Activated T-cell treated with anti-CD3 and anti-CD28 coated beads, Interleukin-2, amount 50 U/mL, for 48 hours (primary cell): ENCODE measurements at regions not wholly inside any gene's neighbourhood (a gene's known extent, or its start where the extent isn't known, plus 50 kb on each side); places are given as distances from the start of the nearest gene placed in this dataset.
A peak's percentile ranks its signal among the peaks of the same experiment; 100 is the strongest.
"Not testable (repeated sequence)": the region's sequence is repeated elsewhere in the genome, so short reads cannot be mapped to it uniquely, and the experiment has no call there.

Experiments
- DNase-seq, 2 experiments: peaks; one replicate each; pipeline ENCODE4 v3.0.0-alpha.2; 2020

- DNase-seq, result no peak
Measured at GRCh38 chr11:45000918-45001317, 50.2 kb upstream of the TP53I11 start.

GRCh38 chr11:45001466-45002165 lies 50.9 kb upstream of the TP53I11 start:
- no peak for DNase-seq

- DNase-seq, result no peak
Measured at GRCh38 chr11:45005106-45005505, 54.4 kb upstream of the TP53I11 start.

GRCh38 chr11:45007011-45007410 lies 56.3 kb upstream of the TP53I11 start:
- DNase-seq, result no peak

GRCh38 chr11:45015983-45016382 lies 65.3 kb upstream of the TP53I11 start:
- not testable (repeated sequence) for DNase-seq

- not testable (repeated sequence) for DNase-seq
Measured at GRCh38 chr11:45016446-45016845, 65.8 kb upstream of the TP53I11 start.

GRCh38 chr11:45017329-45017728 lies 66.6 kb upstream of the TP53I11 start:
- no peak for DNase-seq

- DNase-seq, result no peak
Measured at GRCh38 chr11:45021001-45021400, 70.3 kb upstream of the TP53I11 start.

- no peak for DNase-seq
Measured at GRCh38 chr11:45021692-45022141, 71.0 kb upstream of the TP53I11 start.

GRCh38 chr11:45022294-45023064 lies 71.8 kb upstream of the TP53I11 start:
- DNase-seq, result no peak

- no peak for DNase-seq
Measured at GRCh38 chr11:45023065-45023365, 72.3 kb upstream of the TP53I11 start.

GRCh38 chr11:45024316-45024715 lies 73.6 kb upstream of the TP53I11 start:
- DNase-seq, result no peak

- DNase-seq, result no peak
Measured at GRCh38 chr11:45024846-45025588, 74.3 kb upstream of the TP53I11 start.

- peak; percentile 22 to 24 for DNase-seq
Measured at GRCh38 chr11:45025716-45026492, 75.2 kb upstream of the TP53I11 start.

- no peak for DNase-seq
Measured at GRCh38 chr11:45026835-45027234, 76.2 kb upstream of the TP53I11 start.

- DNase-seq, result no peak
Measured at GRCh38 chr11:45027312-45027711, 76.6 kb upstream of the TP53I11 start.

GRCh38 chr11:45028911-45029682 lies 78.4 kb upstream of the TP53I11 start:
- DNase-seq, result no peak

- no peak for DNase-seq
Measured at GRCh38 chr11:45030778-45031177, 80.1 kb upstream of the TP53I11 start.

GRCh38 chr11:45031912-45032519 lies 81.3 kb upstream of the TP53I11 start:
- no peak for DNase-seq

GRCh38 chr11:45035413-45035812 lies 84.7 kb upstream of the TP53I11 start:
- DNase-seq, result no peak

GRCh38 chr11:45036010-45036409 lies 85.3 kb upstream of the TP53I11 start:
- DNase-seq, result no peak

GRCh38 chr11:45036733-45037132 lies 86.0 kb upstream of the TP53I11 start:
- DNase-seq, result no peak
